HepG2 (cell line): ENCODE measurements at regions not wholly inside any gene's neighbourhood (a gene's known extent, or its start where the extent isn't known, plus 50 kb on each side); places are given as distances from the start of the nearest gene placed in this dataset.

ENCODE experiments used
- PRMT3 ChIP-seq: sonication (generic); formaldehyde crosslinking; IDR thresholded peaks from 2 replicates; pipeline ENCODE4 v1.8.1; 2022; ENCODE audit warnings: low read depth, mild to moderate bottlenecking, moderate library complexity, missing genetic modification reagents, borderline replicate concordance
- REXO4 ChIP-seq: sonication (generic); formaldehyde crosslinking; IDR thresholded peaks from 2 replicates; pipeline ENCODE4 v1.8.0; 2022; ENCODE audit warnings: missing genetic modification reagents, mild to moderate bottlenecking, borderline replicate concordance
- SETDB1 ChIP-seq: sonication (generic); formaldehyde crosslinking; IDR thresholded peaks from 2 replicates; pipeline ENCODE4 v1.5.1; 2020; ENCODE audit warnings: missing genetic modification reagents, mild to moderate bottlenecking, borderline replicate concordance
- SMAD1 ChIP-seq: sonication (generic); formaldehyde crosslinking; IDR thresholded peaks from 2 replicates; pipeline ENCODE4 v1.4.0; 2020; ENCODE audit warnings: missing genetic modification reagents, low read depth, mild to moderate bottlenecking, borderline replicate concordance
- ZFX ChIP-seq: sonication (generic); formaldehyde crosslinking; IDR thresholded peaks from 2 replicates; pipeline ENCODE4 v1.4.0; 2020; ENCODE audit warnings: mild to moderate bottlenecking, low read depth, missing genetic modification reagents, moderate library complexity
- ZNF136 ChIP-seq: sonication (generic); formaldehyde crosslinking; IDR thresholded peaks from 2 replicates; pipeline ENCODE4 v1.8.1; 2022; ENCODE audit warnings: low read depth, mild to moderate bottlenecking, moderate library complexity, missing genetic modification reagents
- ZNF605 ChIP-seq: sonication (generic); formaldehyde crosslinking; IDR thresholded peaks from 2 replicates; pipeline ENCODE4 v1.8.0; 2022; ENCODE audit warnings: mild to moderate bottlenecking, missing genetic modification reagents
- TF ChIP-seq, protein P1 (sequence below): sonication (generic); formaldehyde crosslinking; IDR thresholded peaks from 2 replicates; pipeline ENCODE4 v1.5.1; 2020; ENCODE audit warnings: mild to moderate bottlenecking, missing genetic modification reagents, borderline replicate concordance
- TF ChIP-seq, protein P2 (sequence below): sonication (generic); formaldehyde crosslinking; IDR thresholded peaks from 2 replicates; pipeline ENCODE4 v1.4.0; 2020; ENCODE audit warnings: missing genetic modification reagents, low read depth, mild to moderate bottlenecking, borderline replicate concordance
- TF ChIP-seq, protein P3 (sequence below): IDR thresholded peaks from 2 replicates; pipeline ENCODE4 v1.6.1; 2016; ENCODE audit warnings: low read depth, control low read depth
- TF ChIP-seq, protein P4 (sequence below): sonication (generic); formaldehyde crosslinking; IDR thresholded peaks from 2 replicates; pipeline ENCODE4 v1.8.0; 2022; ENCODE audit warnings: mild to moderate bottlenecking, missing genetic modification reagents

DNA sequence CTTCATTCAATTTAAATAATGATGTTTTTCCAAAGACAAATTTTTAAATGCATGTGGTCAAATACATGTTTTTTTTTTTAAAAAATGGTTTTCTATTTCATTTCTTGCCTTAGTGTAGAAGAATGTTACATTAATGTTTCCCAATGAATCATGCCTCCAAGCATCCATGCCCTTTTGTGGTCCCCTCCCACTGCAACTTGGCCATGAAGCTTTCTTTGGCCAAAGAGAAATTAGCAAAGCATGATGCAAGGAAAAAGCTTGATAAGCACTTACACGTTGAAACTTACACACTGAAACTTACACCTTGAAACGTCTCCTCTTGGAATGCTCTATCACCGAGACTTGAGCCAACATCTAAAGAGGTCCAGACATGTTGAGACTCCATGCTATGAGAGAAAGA lies 93.0 kb upstream of the ELOVL5 start (continued):
- TF ChIP-seq, protein P1, sequence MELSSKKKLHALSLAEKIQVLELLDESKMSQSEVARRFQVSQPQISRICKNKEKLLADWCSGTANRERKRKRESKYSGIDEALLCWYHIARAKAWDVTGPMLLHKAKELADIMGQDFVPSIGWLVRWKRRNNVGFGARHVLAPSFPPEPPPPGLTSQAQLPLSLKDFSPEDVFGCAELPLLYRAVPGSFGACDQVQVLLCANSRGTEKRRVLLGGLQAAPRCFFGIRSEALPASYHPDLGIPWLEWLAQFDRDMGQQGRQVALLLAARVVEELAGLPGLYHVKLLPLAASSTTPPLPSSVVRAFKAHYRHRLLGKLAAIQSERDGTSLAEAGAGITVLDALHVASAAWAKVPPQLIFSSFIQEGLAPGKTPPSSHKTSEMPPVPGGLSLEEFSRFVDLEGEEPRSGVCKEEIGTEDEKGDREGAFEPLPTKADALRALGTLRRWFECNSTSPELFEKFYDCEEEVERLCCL, result no peak
- TF ChIP-seq PRMT3 (CRISPR knock-in tag) (no peak), ZFX (CRISPR knock-in tag) (no peak), SMAD1 (CRISPR knock-in tag) (no peak), SETDB1 (CRISPR knock-in tag) (no peak), ZNF605 (no peak), REXO4 (no peak), ZNF136 (no peak)
- TF ChIP-seq, protein P2, sequence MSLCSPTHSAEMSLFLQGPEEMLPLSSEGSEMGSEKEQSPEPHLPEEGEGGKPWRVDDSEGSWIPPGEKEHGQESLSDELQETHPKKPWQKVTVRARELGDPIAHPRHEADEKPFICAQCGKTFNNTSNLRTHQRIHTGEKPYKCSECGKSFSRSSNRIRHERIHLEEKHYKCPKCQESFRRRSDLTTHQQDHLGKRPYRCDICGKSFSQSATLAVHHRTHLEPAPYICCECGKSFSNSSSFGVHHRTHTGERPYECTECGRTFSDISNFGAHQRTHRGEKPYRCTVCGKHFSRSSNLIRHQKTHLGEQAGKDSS (CRISPR knock-in tag), result no peak
- TF ChIP-seq, protein P3, sequence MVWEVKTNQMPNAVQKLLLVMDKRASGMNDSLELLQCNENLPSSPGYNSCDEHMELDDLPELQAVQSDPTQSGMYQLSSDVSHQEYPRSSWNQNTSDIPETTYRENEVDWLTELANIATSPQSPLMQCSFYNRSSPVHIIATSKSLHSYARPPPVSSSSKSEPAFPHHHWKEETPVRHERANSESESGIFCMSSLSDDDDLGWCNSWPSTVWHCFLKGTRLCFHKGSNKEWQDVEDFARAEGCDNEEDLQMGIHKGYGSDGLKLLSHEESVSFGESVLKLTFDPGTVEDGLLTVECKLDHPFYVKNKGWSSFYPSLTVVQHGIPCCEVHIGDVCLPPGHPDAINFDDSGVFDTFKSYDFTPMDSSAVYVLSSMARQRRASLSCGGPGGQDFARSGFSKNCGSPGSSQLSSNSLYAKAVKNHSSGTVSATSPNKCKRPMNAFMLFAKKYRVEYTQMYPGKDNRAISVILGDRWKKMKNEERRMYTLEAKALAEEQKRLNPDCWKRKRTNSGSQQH, result no peak
- TF ChIP-seq, protein P4, sequence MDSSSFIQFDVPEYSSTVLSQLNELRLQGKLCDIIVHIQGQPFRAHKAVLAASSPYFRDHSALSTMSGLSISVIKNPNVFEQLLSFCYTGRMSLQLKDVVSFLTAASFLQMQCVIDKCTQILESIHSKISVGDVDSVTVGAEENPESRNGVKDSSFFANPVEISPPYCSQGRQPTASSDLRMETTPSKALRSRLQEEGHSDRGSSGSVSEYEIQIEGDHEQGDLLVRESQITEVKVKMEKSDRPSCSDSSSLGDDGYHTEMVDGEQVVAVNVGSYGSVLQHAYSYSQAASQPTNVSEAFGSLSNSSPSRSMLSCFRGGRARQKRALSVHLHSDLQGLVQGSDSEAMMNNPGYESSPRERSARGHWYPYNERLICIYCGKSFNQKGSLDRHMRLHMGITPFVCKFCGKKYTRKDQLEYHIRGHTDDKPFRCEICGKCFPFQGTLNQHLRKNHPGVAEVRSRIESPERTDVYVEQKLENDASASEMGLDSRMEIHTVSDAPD (CRISPR knock-in tag), result no peak
